Osteoblast (primary cell): ENCODE measurements at regions not wholly inside any gene's neighbourhood (a gene's known extent, or its start where the extent isn't known, plus 50 kb on each side); places are given as distances from the start of the nearest gene placed in this dataset.
"Not testable (repeated sequence)": the region's sequence is repeated elsewhere in the genome, so short reads cannot be mapped to it uniquely, and the experiment has no call there.

ENCODE experiments used
- DNase-seq: peaks from one replicate; pipeline ENCODE4 v3.0.0; 2011; ENCODE audit warnings: low spot score, mixed read lengths; ENCODE audit not compliant: insufficient read length; ENCODE audit errors: missing footprints
- H2AFZ ChIP-seq: 2 replicates; pipeline ENCODE4 v1.6.0; 2011; ENCODE audit warnings: mild to moderate bottlenecking, low read length
- H3K27ac ChIP-seq: 2 replicates; pipeline ENCODE4 v1.5.1; 2011; ENCODE audit warnings: mild to moderate bottlenecking, low read depth, low read length, moderate library complexity
- H3K27me3 ChIP-seq: 2 replicates; pipeline ENCODE4 v1.6.0; 2012; ENCODE audit warnings: mild to moderate bottlenecking, control low read depth, inconsistent platforms, low read length, moderate library complexity; ENCODE audit not compliant: insufficient read depth
- H3K36me3 ChIP-seq: 2 replicates; pipeline ENCODE4 v1.5.1; 2011; ENCODE audit warnings: mild to moderate bottlenecking, low read length, control low read depth, moderate library complexity; ENCODE audit not compliant: insufficient read depth
- H3K4me1 ChIP-seq: 2 replicates; pipeline ENCODE4 v1.5.1; 2011; ENCODE audit warnings: mild to moderate bottlenecking, low read length, control low read depth, moderate library complexity; ENCODE audit not compliant: insufficient read depth
- H3K4me2 ChIP-seq: 2 replicates; pipeline ENCODE4 v1.6.0; 2011; ENCODE audit warnings: mild to moderate bottlenecking, low read length; ENCODE audit not compliant: insufficient read depth
- H3K4me3 ChIP-seq: fragments of 200-600 bp; sonication (generic); 3 replicates; pipeline ENCODE4 v1.5.1; 2012; ENCODE audit warnings: mild to moderate bottlenecking, low read length, inconsistent platforms; ENCODE audit not compliant: insufficient read depth
- H3K79me2 ChIP-seq: 2 replicates; pipeline ENCODE4 v1.6.0; 2012; ENCODE audit warnings: mild to moderate bottlenecking, low read length, control low read depth, inconsistent platforms; ENCODE audit not compliant: insufficient read depth
- H3K9me3 ChIP-seq: 2 replicates; pipeline ENCODE4 v1.5.1; 2011; ENCODE audit warnings: low read depth, low read length, control low read depth
- H4K20me1 ChIP-seq: 2 replicates; pipeline ENCODE4 v1.6.0; 2012; ENCODE audit warnings: mild to moderate bottlenecking, low read length, control low read depth; ENCODE audit not compliant: insufficient read depth
- TF ChIP-seq, protein P1 (sequence below): IDR thresholded peaks from 2 replicates; pipeline ENCODE4 v1.5.1; 2011; ENCODE audit warnings: mild to moderate bottlenecking, low read depth, low read length, moderate library complexity; ENCODE audit errors: extremely low read depth

DNA sequence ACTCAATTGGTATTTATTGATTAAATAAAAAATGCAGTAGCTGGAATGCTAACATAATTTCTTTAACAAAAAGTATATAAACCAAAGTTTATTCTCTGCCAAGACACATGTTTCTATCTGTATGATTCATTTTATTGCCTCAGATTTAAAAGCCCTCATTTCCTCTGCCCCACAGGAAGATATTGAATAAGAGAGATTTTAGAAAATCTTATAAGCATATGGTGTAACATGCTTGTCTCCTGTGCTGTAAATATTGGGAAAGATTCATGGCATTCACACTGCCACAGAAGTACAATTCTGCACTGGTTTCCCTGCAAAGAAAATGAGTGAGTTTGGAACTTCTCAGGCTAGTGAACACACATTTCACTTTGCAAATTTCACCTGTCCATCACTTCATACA, 134.9 kb upstream of the FBXL7 start:
- H3K9me3 ChIP-seq: no peaks in the 10 kb centered on the region
- TF ChIP-seq, protein P1, sequence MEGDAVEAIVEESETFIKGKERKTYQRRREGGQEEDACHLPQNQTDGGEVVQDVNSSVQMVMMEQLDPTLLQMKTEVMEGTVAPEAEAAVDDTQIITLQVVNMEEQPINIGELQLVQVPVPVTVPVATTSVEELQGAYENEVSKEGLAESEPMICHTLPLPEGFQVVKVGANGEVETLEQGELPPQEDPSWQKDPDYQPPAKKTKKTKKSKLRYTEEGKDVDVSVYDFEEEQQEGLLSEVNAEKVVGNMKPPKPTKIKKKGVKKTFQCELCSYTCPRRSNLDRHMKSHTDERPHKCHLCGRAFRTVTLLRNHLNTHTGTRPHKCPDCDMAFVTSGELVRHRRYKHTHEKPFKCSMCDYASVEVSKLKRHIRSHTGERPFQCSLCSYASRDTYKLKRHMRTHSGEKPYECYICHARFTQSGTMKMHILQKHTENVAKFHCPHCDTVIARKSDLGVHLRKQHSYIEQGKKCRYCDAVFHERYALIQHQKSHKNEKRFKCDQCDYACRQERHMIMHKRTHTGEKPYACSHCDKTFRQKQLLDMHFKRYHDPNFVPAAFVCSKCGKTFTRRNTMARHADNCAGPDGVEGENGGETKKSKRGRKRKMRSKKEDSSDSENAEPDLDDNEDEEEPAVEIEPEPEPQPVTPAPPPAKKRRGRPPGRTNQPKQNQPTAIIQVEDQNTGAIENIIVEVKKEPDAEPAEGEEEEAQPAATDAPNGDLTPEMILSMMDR: no peak
- H3K4me1 ChIP-seq: no peaks in the 10 kb centered on the region
- DNase-seq: no peak
- H3K4me2 ChIP-seq: no peak overlapping the region
- no peak overlapping the region for H3K4me3 ChIP-seq
- H3K27me3 ChIP-seq: no peaks in the 10 kb centered on the region
- no peak overlapping the region for H2AFZ ChIP-seq
- no peaks in the 10 kb centered on the region for H3K79me2 ChIP-seq
- no peaks in the 10 kb centered on the region for H3K36me3 ChIP-seq
- H4K20me1 ChIP-seq: no peaks in the 10 kb centered on the region
- H3K27ac ChIP-seq: no peak overlapping the region

DNA sequence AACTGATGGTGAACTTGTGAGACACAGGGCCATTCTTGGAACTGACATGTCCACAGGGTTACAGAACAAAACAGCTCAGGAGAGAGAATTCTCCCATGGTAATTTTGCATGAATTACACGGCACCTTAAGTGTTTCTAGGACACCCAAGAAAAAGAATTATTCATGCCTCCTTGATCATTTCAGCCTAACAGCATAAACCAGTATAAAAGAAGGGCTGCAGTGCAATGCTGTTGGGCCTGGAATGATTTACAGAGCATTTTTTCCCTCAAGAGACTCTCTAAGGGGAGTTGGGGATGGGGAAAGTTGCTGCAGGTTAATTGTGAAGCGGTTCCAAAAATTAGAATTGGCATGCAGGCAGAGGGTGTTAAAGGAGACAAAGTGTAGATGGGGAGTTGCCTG, 136.4 kb upstream of the FBXL7 start:
- H3K9me3 ChIP-seq: no peaks in the 10 kb centered on the region
- H3K36me3 ChIP-seq: no peaks in the 10 kb centered on the region
- H2AFZ ChIP-seq: no peak overlapping the region
- H3K27ac ChIP-seq: no peak overlapping the region
- no peaks in the 10 kb centered on the region for H3K27me3 ChIP-seq
- TF ChIP-seq, protein P1: no peak
- no peaks in the 10 kb centered on the region for H3K4me1 ChIP-seq
- H3K4me3 ChIP-seq: no peak overlapping the region
- no peaks in the 10 kb centered on the region for H3K79me2 ChIP-seq
- H4K20me1 ChIP-seq: no peaks in the 10 kb centered on the region
- no peak for DNase-seq
- no peak overlapping the region for H3K4me2 ChIP-seq

DNA sequence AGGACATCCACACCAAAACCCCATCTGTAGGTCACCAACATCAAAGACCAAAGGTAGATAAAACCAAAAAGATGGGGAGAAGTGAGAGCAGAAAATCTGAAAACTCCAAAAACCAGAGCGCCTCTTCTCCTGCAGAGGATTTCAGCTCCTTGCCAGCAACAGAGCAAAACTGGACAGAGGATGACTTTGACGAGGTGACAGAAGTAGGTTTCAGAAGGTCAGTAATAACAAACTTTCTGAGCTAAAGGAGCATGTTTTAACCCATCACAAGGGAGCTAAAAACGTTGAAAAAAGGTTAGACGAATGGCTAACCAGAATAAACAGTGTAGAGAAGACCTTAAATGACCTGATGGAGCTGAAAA, 142.9 kb upstream of the FBXL7 start:
- H3K27ac ChIP-seq, H4K20me1 ChIP-seq, H2AFZ ChIP-seq: not testable (repeated sequence)

DNA sequence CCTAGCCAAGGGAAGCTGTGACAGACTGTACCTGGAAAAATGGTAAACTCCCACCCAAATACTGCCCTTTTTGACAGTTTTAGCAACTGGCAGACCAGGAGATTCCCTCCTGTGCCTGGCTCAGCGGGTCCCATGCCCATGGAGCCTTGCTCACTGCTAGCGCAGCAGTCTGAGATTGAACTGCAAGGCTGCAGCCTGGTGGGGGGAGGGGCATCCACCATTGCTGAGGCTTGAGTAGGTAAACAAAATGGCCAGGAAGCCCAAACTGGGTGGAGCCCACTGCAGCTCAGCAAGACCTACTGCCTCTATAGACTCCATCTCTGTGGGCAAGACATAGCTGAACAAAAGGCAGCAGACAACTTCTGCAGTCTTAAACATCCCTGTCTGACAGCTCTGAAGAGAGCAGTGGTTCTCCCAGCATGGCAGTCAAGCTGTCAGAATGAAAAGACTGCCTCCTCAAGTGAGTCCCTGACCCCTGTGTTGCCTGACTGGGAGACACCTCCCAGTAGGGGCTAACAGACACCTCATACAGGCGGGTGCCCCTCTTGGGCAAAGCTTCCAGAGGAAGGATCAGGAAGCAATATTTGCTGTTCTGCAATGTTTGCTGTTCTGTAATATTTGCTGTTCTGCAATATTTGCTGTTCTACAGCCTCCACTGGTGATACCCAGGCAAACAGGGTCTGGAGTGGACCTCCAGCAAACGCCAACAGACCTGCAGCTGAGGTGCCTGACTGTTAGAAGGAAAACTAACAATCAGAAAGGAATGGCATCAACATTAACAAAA, 143.5 kb upstream of the FBXL7 start:
- H3K36me3 ChIP-seq, H3K27ac ChIP-seq, DNase-seq, H4K20me1 ChIP-seq, H3K27me3 ChIP-seq, H3K4me1 ChIP-seq, H3K4me2 ChIP-seq, H3K4me3 ChIP-seq, H3K79me2 ChIP-seq, H3K9me3 ChIP-seq, H2AFZ ChIP-seq: not testable (repeated sequence)

More for the DNA sequence above, 142.9 kb upstream of the FBXL7 start:
- H3K36me3 ChIP-seq, H3K4me2 ChIP-seq, DNase-seq, H3K4me3 ChIP-seq, H3K79me2 ChIP-seq, H3K9me3 ChIP-seq, H3K27me3 ChIP-seq, H3K4me1 ChIP-seq: not testable (repeated sequence)

DNA sequence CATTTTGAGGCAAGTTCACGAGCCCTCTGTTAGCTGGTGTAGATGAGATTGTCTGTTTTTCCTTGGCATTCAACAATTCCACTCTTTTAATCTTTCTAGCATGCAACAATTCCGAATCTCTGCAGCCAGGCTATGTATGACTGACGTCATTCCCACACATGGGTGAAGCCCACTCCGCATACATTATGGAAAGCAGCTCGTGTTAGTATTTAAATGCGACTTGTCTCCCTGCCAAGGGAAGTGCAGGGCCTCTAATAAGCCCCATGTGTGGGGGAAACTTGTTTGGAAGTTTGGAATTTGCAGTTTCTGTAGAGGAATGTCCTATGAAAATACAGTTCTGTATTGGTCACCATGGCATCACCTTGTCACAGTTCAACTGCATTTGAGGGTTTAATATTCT, 146.0 kb upstream of the FBXL7 start:
- Histone ChIP-seq H4K20me1 (no peaks in the 10 kb centered on the region), H3K36me3 (no peaks in the 10 kb centered on the region), H3K4me2 (no peak overlapping the region), H3K4me1 (no peaks in the 10 kb centered on the region), H2AFZ (no peak overlapping the region), H3K27me3 (no peaks in the 10 kb centered on the region), H3K4me3 (no peak overlapping the region), H3K27ac (no peak overlapping the region), H3K79me2 (no peaks in the 10 kb centered on the region), H3K9me3 (no peaks in the 10 kb centered on the region)
- DNase-seq: no peak
- TF ChIP-seq, protein P1: no peak
